CD8-positive, alpha-beta memory T cell (primary cell): ENCODE measurements at regions not wholly inside any gene's neighbourhood (a gene's known extent, or its start where the extent isn't known, plus 50 kb on each side); places are given as distances from the start of the nearest gene placed in this dataset.
"Not testable (repeated sequence)": the region's sequence is repeated elsewhere in the genome, so short reads cannot be mapped to it uniquely, and the experiment has no call there.

Source experiments
- CTCF ChIA-PET: fragments of 350-600 bp; sonication (Branson Sonifier 250); formaldehyde crosslinking; loops from one replicate; lab custom pipeline; 2021; ENCODE audit warnings: antibody characterized with exemption; lab: Charles Lee
- POLR2A ChIA-PET: fragments of 350-600 bp; sonication (Branson Sonifier 250); formaldehyde crosslinking; loops from one replicate; lab custom pipeline; 2021; ENCODE audit warnings: antibody characterized with exemption; lab: Charles Lee
- DNase-seq, 5 donors: peaks; one replicate each; pipeline versions ENCODE4 v3.0.0 to v3.0.0-alpha.2; 2020 to 2022; ENCODE audit warnings: mixed read lengths in 1 of 5
- H3K27ac ChIP-seq: one replicate; pipeline ENCODE4 v1.7.0; 2013; ENCODE audit warnings: low read depth, mild to moderate bottlenecking, low read length, moderate library complexity
- H3K27me3 ChIP-seq: 2 replicates; pipeline ENCODE4 v1.7.0; 2013; ENCODE audit warnings: low read length, mild to moderate bottlenecking; ENCODE audit not compliant: insufficient read depth, poor library complexity, severe bottlenecking
- H3K36me3 ChIP-seq: 2 replicates; pipeline ENCODE4 v1.7.0; 2013; ENCODE audit warnings: mild to moderate bottlenecking, low read length, moderate library complexity; ENCODE audit not compliant: insufficient read depth
- H3K4me1 ChIP-seq: 2 replicates; pipeline ENCODE4 v1.7.0; 2013; ENCODE audit warnings: mild to moderate bottlenecking, low read length, moderate library complexity; ENCODE audit not compliant: insufficient read depth
- H3K4me3 ChIP-seq: 2 replicates; pipeline ENCODE4 v1.7.0; 2013; ENCODE audit warnings: mild to moderate bottlenecking, low read length
- H3K9me3 ChIP-seq: 2 replicates; pipeline ENCODE4 v1.7.0; 2013; ENCODE audit warnings: mild to moderate bottlenecking, low read length
- H3K27ac Mint-ChIP-seq, 8 donors: one replicate each; pipeline ENCODE4 v1.8.0; 2020 to 2021; ENCODE audit warnings: mixed read lengths in 8 of 8, mild to moderate bottlenecking in 6 of 8, inconsistent platforms in 3 of 8, moderate library complexity in 3 of 8
- H3K27me3 Mint-ChIP-seq, 2 donors: one replicate each; pipeline ENCODE4 v1.8.0; 2020 to 2021; ENCODE audit warnings: mixed read lengths in 2 of 2, mild to moderate bottlenecking in 1 of 2, moderate library complexity in 1 of 2
- H3K36me3 Mint-ChIP-seq, 3 donors: one replicate each; pipeline ENCODE4 v1.8.0; 2020 to 2021; ENCODE audit warnings: mixed read lengths in 3 of 3, inconsistent platforms in 1 of 3, mild to moderate bottlenecking in 1 of 3
- H3K4me1 Mint-ChIP-seq, 3 donors: one replicate each; pipeline ENCODE4 v1.8.0; 2020 to 2021; ENCODE audit warnings: mixed read lengths in 3 of 3, inconsistent platforms in 1 of 3, mild to moderate bottlenecking in 1 of 3
- H3K4me3 Mint-ChIP-seq, 7 donors: one replicate each; pipeline ENCODE4 v1.8.0; 2020 to 2021; ENCODE audit warnings: mixed read lengths in 7 of 7, mild to moderate bottlenecking in 6 of 7, moderate library complexity in 4 of 7, inconsistent platforms in 2 of 7
- H3K9me3 Mint-ChIP-seq, 5 donors: one replicate each; pipeline ENCODE4 v1.8.0; 2020 to 2022; ENCODE audit warnings: mixed read lengths in 5 of 5, mild to moderate bottlenecking in 3 of 5, moderate library complexity in 2 of 5, inconsistent platforms in 1 of 5

DNA sequence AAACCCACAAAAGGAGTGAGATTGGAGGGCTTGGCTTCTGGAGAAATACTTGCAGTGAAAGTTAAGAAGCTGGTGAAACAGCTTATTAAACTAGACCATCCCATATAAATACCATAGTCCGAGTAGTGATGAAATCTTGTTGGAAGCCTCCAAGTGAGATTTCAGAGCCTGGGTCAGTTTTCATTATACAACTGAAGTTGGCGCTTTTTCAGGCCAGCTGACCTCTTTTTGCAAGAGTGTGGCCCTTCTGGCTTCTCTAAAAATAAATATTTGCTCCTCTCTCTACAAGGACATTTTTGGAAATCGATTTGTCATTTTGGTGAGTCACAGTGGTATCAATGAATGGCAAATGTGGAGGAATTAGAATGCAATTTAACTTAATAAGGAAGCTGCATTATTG is 51.2 kb upstream of the THRB start:
- no peaks in the 10 kb centered on the region for H3K4me1 Mint-ChIP-seq
- ChIA-PET CTCF (no interaction called here), POLR2A (no interaction called here)
- no peaks in the 10 kb centered on the region for H3K36me3 ChIP-seq
- no peak overlapping the region for H3K27ac Mint-ChIP-seq
- H3K9me3 ChIP-seq = no peaks in the 10 kb centered on the region
- no peak for DNase-seq
- no peak overlapping the region for H3K27ac ChIP-seq
- no peaks in the 10 kb centered on the region for H3K4me1 ChIP-seq
- no peaks in the 10 kb centered on the region for H3K36me3 Mint-ChIP-seq
- H3K4me3 Mint-ChIP-seq = no peak overlapping the region
- H3K27me3 Mint-ChIP-seq = no peaks in the 10 kb centered on the region
- H3K4me3 ChIP-seq = no peak overlapping the region
- no peaks in the 10 kb centered on the region for H3K27me3 ChIP-seq
- H3K9me3 Mint-ChIP-seq = peaks cover 0 to 8% (median 0%) of the 10 kb centered on the region in 5 donors

DNA sequence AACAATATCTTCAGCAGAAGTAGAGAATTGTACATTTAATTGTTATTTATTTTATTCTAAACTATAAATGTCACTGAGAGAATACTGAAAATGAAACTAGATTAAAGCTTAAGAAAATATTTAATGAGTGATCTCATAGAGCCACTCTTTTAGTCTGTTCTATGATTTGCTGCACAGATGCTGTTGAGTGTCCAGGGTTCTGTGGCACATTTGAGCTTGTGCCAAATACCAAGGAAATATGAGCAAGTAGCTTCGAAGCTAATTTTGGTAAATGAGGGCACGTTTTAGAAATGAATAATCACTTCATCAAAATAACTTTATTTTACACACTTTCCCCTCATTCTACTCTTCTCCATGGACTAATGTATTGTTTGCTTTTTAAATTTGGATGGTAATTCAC is 53.6 kb upstream of the THRB start:
- Histone ChIP-seq H3K4me1 (no peaks in the 10 kb centered on the region), H3K36me3 (no peaks in the 10 kb centered on the region), H3K27ac (no peak overlapping the region), H3K9me3 (no peaks in the 10 kb centered on the region), H3K27me3 (no peaks in the 10 kb centered on the region), H3K4me3 (no peak overlapping the region)
- POLR2A ChIA-PET = no interaction called here
- H3K36me3 Mint-ChIP-seq = no peaks in the 10 kb centered on the region
- H3K4me3 Mint-ChIP-seq = no peak overlapping the region
- CTCF ChIA-PET = no interaction called here
- H3K27me3 Mint-ChIP-seq = no peaks in the 10 kb centered on the region
- H3K4me1 Mint-ChIP-seq = no peaks in the 10 kb centered on the region
- DNase-seq = no peak
- peaks cover 0 to 6% (median 0%) of the 10 kb centered on the region in 5 donors for H3K9me3 Mint-ChIP-seq
- no peak overlapping the region for H3K27ac Mint-ChIP-seq

DNA sequence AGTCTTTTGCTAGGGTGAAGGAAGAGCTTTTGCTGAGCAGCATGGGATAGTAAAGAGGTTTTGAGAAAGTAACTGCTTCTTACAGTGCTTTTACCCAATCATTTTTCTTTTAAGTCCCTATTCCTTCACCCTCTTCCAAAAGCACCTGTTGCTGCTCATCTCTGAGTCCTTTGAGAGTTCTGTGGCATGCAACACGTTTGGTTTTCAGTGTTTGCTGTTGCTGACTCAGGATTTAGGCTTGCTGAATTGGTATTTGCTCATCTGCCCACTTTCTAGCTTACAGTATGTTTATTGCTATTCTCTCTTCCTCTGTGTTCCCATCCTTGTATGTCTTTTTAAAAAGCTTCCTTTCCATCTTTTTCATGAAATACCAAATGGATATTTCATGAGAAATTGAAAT is 55.9 kb upstream of the THRB start:
- no peaks in the 10 kb centered on the region for H3K36me3 Mint-ChIP-seq
- H3K9me3 Mint-ChIP-seq = peaks cover 0 to 3% (median 2%) of the 10 kb centered on the region in 5 donors
- no peak overlapping the region for H3K27ac ChIP-seq
- H3K9me3 ChIP-seq = no peaks in the 10 kb centered on the region
- no peaks in the 10 kb centered on the region for H3K27me3 ChIP-seq
- H3K4me1 Mint-ChIP-seq = no peaks in the 10 kb centered on the region
- ChIA-PET POLR2A (no interaction called here), CTCF (no interaction called here)
- no peaks in the 10 kb centered on the region for H3K4me1 ChIP-seq
- no peaks in the 10 kb centered on the region for H3K27me3 Mint-ChIP-seq
- no peak overlapping the region for H3K27ac Mint-ChIP-seq
- no peaks in the 10 kb centered on the region for H3K36me3 ChIP-seq
- no peak overlapping the region for H3K4me3 Mint-ChIP-seq
- DNase-seq = no peak
- H3K4me3 ChIP-seq = no peak overlapping the region

DNA sequence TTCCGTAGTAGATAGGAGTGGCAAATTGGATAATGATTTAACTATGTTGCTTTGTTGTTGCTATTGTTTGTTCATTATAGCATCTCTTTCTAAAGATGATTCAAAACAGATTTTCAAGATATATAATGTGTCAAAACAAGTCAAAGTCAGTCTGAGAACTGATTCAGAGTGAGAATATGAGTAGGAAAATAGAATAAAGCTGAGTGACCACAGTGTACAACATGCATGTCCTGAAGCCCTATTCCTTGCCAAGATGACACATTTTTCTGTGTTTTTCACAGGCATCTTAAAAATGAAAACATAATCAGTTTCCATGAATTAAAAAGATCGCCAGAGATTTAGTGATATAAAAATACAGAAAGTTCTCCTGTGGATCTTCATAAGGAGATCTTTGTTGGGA is 57.0 kb upstream of the THRB start:
- Mint-ChIP-seq H3K27me3 (no peaks in the 10 kb centered on the region), H3K4me3 (no peak overlapping the region), H3K27ac (no peak overlapping the region), H3K36me3 (no peaks in the 10 kb centered on the region), H3K4me1 (no peaks in the 10 kb centered on the region), H3K9me3 (peaks cover 0 to 4% (median 2%) of the 10 kb centered on the region in 5 donors)
- Histone ChIP-seq H3K27me3 (no peaks in the 10 kb centered on the region), H3K4me1 (no peaks in the 10 kb centered on the region), H3K36me3 (no peaks in the 10 kb centered on the region), H3K4me3 (no peak overlapping the region), H3K27ac (no peak overlapping the region), H3K9me3 (no peaks in the 10 kb centered on the region)
- ChIA-PET POLR2A (no interaction called here), CTCF (no interaction called here)
- DNase-seq = no peak

DNA sequence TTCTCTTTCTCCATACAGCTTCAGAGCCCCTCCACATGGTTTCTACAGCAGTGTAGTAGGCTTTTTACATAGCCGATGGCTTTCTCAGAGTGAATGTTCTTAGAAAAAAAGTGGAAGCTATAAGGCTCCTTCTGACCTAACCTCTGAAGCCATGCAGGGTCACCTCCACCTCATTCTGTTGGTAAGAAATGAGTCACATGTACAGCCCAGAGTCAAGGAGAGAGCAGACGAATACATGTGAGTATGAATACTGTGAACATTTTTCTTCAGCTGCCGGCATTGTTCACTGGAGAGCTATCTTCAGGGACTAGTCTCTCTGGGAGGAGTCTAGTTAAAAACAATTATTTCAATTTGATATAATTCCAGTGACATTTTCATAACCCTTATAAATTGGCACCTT is 68.2 kb upstream of the THRB start:
- H3K4me3 ChIP-seq = no peak overlapping the region
- H3K9me3 ChIP-seq = no peaks in the 10 kb centered on the region
- Mint-ChIP-seq H3K4me3 (no peak overlapping the region), H3K9me3 (peaks cover 1 to 12% (median 5%) of the 10 kb centered on the region in 5 donors), H3K4me1 (no peaks in the 10 kb centered on the region), H3K36me3 (no peaks in the 10 kb centered on the region), H3K27ac (no peak overlapping the region), H3K27me3 (no peaks in the 10 kb centered on the region)
- H3K36me3 ChIP-seq = no peaks in the 10 kb centered on the region
- POLR2A ChIA-PET = no interaction called here
- no peaks in the 10 kb centered on the region for H3K27me3 ChIP-seq
- no peak overlapping the region for H3K27ac ChIP-seq
- no peak for DNase-seq
- CTCF ChIA-PET = no interaction called here
- no peaks in the 10 kb centered on the region for H3K4me1 ChIP-seq

DNA sequence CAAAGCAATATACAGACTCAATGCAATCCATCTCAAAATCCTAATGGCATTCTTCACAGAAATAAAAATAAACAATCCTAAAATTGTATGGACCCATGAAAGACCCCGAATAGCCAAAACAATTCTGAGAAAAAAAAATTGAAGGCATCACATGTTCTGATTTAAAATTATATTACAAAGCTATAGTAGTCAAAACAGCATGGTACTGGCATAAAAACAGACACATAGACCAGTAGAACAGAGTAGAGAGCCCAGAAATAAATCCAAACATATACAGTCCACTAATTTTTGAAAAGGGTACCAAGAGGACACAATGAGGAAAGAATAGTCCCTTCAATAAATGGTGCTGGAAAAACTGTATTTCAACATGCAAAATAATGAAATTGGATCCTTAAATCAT is 70.4 kb upstream of the THRB start:
- CTCF ChIA-PET = no interaction called here
- Mint-ChIP-seq H3K4me1 (no peaks in the 10 kb centered on the region), H3K9me3 (peaks cover 5 to 12% (median 7%) of the 10 kb centered on the region in 5 donors), H3K36me3 (no peaks in the 10 kb centered on the region), H3K27me3 (no peaks in the 10 kb centered on the region), H3K4me3 (no peak overlapping the region), H3K27ac (no peak overlapping the region)
- H3K4me3 ChIP-seq = no peak overlapping the region
- no peaks in the 10 kb centered on the region for H3K36me3 ChIP-seq
- H3K4me1 ChIP-seq = no peaks in the 10 kb centered on the region
- H3K27ac ChIP-seq = no peak overlapping the region
- H3K9me3 ChIP-seq = no peaks in the 10 kb centered on the region
- H3K27me3 ChIP-seq = no peaks in the 10 kb centered on the region
- POLR2A ChIA-PET = no interaction called here
- DNase-seq = no peak

DNA sequence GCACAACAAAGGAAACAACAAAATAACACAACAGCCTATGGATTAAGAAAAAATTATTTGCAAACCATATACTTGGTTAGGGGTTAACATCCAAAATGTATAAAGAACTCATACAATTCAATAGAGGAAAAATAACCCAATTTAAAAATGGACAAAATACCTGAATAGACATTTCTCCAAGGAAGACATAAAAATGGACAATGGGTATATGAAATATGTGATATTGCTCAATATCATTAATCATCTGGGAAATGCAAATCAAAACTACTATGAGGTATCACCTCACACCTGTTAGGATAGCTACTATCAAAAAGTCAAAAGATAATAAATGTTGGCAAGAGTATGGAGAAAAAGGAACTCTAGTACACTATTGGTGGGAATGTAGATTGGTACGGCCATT is 71.0 kb upstream of the THRB start:
- Histone ChIP-seq H3K4me1 (no peaks in the 10 kb centered on the region), H3K27me3 (no peaks in the 10 kb centered on the region), H3K9me3 (no peaks in the 10 kb centered on the region), H3K4me3 (no peak overlapping the region), H3K27ac (no peak overlapping the region), H3K36me3 (no peaks in the 10 kb centered on the region)
- H3K4me1 Mint-ChIP-seq = no peaks in the 10 kb centered on the region
- peaks cover 6 to 12% (median 7%) of the 10 kb centered on the region in 5 donors for H3K9me3 Mint-ChIP-seq
- no peaks in the 10 kb centered on the region for H3K36me3 Mint-ChIP-seq
- H3K27ac Mint-ChIP-seq = no peak overlapping the region
- ChIA-PET POLR2A (no interaction called here), CTCF (no interaction called here)
- no peak overlapping the region for H3K4me3 Mint-ChIP-seq
- DNase-seq = no peak
- H3K27me3 Mint-ChIP-seq = peaks cover 0 to under 1% of the 10 kb centered on the region in 2 donors

DNA sequence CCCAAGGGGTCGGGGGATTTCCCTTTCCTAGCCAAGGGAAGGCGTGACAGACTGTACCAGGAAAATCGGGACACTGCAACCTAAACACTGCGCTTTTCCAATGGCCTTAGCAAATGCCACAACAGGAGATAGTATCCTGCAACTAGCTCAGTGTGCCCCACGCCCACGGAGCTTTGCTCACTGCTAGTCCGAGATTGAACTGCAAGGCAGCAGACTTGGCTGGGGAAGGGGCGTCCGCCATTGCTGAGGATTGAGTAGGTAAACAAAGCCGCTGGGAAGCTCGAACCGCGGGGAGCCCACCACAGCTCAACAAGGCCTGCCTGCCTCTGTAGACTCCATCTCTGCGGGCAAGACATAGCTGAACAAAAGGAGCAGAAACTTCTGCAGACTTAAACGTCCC is 72.3 kb upstream of the THRB start:
- no peak overlapping the region for H3K27ac ChIP-seq
- no peaks in the 10 kb centered on the region for H3K36me3 Mint-ChIP-seq
- H3K36me3 ChIP-seq = no peaks in the 10 kb centered on the region
- H3K27ac Mint-ChIP-seq = no peak overlapping the region
- peaks cover 0 to 1% of the 10 kb centered on the region in 2 donors for H3K27me3 Mint-ChIP-seq
- H3K27me3 ChIP-seq = no peaks in the 10 kb centered on the region
- ChIA-PET CTCF (no interaction called here), POLR2A (no interaction called here)
- no peaks in the 10 kb centered on the region for H3K4me1 ChIP-seq
- no peaks in the 10 kb centered on the region for H3K9me3 ChIP-seq
- H3K4me3 Mint-ChIP-seq = no peak overlapping the region
- H3K9me3 Mint-ChIP-seq = peaks cover 7 to 15% (median 12%) of the 10 kb centered on the region in 5 donors
- H3K4me1 Mint-ChIP-seq = no peaks in the 10 kb centered on the region
- no peak overlapping the region for H3K4me3 ChIP-seq
- DNase-seq = no peak

DNA sequence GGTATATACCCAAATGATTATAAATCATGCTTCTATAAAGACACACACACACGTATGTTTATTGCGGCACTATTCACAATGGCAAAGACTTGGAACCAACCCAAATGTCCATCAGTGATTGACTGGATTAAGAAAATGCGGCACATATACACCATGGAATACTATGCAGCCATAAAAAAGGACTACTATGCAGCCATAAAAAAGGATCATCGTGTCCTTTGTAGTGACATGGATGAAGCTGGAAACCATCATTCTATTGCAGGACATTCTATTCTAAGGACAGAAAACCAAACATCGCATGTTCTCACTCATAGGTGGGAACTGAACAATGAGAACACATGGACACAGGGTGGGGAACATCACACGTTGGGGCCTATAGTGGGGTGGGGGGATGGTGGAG is 77.8 kb upstream of the THRB start:
- H3K27ac ChIP-seq, H3K27me3 ChIP-seq, H3K4me3 ChIP-seq, H3K4me1 ChIP-seq, H3K27me3 Mint-ChIP-seq, H3K36me3 Mint-ChIP-seq, CTCF ChIA-PET, H3K9me3 ChIP-seq, POLR2A ChIA-PET, H3K27ac Mint-ChIP-seq, H3K4me1 Mint-ChIP-seq, H3K36me3 ChIP-seq, H3K4me3 Mint-ChIP-seq, DNase-seq: not testable (repeated sequence)
- H3K9me3 Mint-ChIP-seq = peaks cover 7 to 15% (median 8%) of the 10 kb centered on the region in 5 donors
